LNCaP clone FGC (cell line): ENCODE measurements at regions not wholly inside any gene's neighbourhood (a gene's known extent, or its start where the extent isn't known, plus 50 kb on each side); places are given as distances from the start of the nearest gene placed in this dataset.
"Not testable (repeated sequence)": the region's sequence is repeated elsewhere in the genome, so short reads cannot be mapped to it uniquely, and the experiment has no call there.

Experiments
- DNase-seq: peaks from one replicate; pipeline ENCODE4 v3.0.0-alpha.2; 2011; ENCODE audit warnings: low read depth
- H3K4me3 ChIP-seq: 2 replicates; pipeline ENCODE4 v1.5.1; 2011; ENCODE audit warnings: mild to moderate bottlenecking, low read depth, low read length, control low read depth
- TF ChIP-seq, protein P1 (sequence below): IDR thresholded peaks from 2 replicates; pipeline ENCODE4 v1.5.1; 2012; ENCODE audit warnings: mild to moderate bottlenecking; ENCODE audit not compliant: control insufficient read depth, insufficient read depth; ENCODE audit errors: extremely low read depth

DNA sequence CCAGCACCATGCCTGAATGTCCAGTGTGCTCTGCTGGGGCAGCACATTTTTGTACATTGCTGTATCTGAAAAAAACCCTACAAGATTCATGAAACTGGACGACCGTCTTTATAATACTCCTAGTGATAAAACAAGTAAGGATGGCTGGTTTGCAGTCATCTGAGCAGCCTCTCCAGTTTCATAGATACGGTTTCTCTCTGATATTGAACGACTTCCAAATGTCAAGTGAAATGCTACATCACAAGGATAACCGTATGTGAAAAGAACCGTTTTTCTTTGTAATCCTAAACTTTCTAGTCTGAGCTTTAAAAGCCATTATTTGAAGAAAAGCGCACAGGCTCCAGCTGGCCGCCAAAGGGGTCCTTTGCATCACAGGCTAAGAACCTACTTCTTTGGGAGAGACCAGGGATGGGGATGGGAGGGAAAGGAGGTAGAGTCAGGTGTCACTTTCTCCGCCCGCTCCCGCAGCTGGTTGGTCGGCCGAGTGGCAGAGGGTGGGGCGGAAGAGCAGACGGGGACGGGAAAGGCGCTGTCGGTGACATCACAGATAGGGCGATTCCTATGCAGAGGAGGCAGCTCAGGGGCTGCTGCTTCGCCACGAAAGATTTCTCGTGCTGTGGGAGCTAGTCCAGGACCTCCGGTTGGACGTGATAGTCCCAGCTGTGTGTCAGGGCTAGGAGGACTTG is 180.4 kb upstream of the NOTCH2NLA start:
- DNase-seq, H3K4me3 ChIP-seq: not testable (repeated sequence)

DNA sequence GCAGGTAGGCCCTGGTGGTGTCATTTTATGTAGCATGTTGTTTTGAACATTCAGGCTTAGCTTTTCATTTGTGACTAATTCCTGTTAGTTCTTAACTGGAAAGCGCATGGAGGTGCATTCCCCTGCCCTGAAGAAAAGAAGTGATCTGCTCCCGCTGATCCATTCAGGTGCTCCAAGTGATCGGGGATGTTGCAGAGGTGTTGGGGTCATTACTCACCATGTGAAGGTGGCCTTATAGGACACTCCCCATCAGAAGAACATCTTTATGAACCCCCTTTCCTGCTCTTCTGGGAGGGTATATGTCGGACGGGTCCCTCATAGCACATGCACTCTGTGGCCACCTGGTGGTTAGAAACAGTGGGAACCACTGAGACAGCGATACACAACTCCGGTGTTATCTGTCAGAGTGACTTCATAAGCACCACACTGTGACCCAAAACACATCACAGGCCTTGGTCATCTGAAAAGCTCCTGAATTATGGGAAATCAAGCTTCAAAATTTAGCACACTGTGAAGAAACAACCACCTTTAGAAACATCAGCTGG is 172.5 kb upstream of the NOTCH2NLA start:
- not testable (repeated sequence) for DNase-seq

DNA sequence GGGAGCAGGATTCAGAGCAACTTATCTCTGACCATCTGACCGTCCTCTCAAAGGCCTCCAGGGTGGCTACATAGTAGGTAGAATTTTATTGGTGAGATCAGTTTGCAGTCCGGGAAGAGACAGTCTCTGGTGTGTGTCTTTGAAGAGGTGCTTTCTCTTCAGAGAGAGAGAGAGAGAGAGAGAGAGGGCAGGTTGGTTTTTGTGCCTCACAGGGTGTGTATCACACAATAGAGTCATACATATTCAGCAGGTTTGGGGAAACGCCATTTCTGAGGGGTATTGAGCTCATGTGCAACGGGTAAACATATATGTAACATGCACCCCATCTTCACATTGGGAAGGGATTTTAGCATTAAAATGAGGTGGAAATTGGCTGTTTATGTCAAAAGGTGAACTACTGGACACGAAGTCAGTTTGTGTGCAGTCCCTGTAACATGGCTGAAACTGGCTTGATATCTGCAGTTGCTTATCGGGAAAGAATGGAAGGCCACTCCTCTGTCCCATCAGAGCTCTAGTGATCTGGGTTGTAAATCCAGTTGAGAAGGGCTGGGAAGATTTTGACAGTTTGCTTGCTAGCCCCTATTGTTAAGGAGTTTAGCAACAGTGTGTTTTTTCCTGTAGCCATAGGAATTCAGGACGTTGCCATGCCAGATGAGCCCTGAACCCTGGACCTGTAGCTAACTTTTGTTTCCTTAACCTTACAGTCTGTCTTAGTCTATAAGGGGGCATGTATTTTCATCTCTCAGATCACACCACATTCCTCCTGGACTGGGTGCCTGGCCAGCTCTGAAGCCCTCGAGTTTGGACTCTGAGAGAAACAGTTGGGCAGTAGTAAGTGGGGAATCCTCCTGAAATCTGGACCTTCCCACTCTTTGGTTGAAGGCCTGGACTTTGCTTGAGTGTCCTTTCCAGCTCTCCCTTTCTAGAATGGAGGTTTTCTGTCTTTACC is 171.6 kb upstream of the NOTCH2NLA start:
- H3K4me3 ChIP-seq = not testable (repeated sequence)
- peak; percentile 19 for DNase-seq

More for the DNA sequence above, 172.5 kb upstream of the NOTCH2NLA start:
- not testable (repeated sequence) for H3K4me3 ChIP-seq
- TF ChIP-seq, protein P1, sequence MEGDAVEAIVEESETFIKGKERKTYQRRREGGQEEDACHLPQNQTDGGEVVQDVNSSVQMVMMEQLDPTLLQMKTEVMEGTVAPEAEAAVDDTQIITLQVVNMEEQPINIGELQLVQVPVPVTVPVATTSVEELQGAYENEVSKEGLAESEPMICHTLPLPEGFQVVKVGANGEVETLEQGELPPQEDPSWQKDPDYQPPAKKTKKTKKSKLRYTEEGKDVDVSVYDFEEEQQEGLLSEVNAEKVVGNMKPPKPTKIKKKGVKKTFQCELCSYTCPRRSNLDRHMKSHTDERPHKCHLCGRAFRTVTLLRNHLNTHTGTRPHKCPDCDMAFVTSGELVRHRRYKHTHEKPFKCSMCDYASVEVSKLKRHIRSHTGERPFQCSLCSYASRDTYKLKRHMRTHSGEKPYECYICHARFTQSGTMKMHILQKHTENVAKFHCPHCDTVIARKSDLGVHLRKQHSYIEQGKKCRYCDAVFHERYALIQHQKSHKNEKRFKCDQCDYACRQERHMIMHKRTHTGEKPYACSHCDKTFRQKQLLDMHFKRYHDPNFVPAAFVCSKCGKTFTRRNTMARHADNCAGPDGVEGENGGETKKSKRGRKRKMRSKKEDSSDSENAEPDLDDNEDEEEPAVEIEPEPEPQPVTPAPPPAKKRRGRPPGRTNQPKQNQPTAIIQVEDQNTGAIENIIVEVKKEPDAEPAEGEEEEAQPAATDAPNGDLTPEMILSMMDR = 0 out of 2 replicates have a peak, but pooled peaks have one; percentile 3

DNA sequence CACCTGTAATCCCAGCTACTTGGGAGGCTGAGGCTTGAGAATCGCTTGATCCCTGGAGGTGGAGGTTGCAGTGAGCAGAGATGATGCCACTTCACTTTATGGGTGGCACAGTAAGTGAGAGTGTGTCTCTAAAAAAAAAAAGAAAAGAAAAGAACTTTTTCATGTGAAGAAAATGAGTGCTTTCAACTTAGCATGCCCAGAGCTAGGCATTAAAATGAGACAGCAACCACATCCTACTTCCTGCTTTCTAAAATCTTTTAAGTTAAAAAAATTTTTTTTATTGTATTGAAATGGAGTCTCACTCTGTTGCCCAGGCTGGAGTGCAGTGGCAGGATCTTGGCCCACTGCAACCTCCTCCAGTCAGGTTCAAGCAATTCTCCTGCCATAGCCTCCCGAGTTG is 170.4 kb upstream of the NOTCH2NLA start:
- not testable (repeated sequence) for H3K4me3 ChIP-seq, DNase-seq

DNA sequence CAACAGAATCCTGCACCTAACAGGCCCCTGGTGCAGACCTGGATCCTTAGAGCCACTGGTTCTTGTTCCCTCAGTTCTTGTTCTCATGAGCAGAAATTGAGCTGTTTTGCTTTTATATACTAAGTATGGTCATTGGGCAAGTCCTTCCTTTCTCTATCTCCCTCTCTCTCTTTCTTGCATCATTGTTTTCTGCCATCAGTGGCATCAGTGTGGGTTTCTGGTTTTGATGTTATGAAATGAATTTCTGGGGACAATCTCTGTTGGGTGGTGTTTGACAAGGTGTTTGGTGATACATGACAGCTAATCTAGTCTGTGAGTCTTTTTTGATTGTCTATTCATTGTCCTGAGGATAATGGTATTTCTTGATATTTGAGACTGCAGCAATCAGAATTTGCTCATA is 168.0 kb upstream of the NOTCH2NLA start:
- DNase-seq, H3K4me3 ChIP-seq: not testable (repeated sequence)

DNA sequence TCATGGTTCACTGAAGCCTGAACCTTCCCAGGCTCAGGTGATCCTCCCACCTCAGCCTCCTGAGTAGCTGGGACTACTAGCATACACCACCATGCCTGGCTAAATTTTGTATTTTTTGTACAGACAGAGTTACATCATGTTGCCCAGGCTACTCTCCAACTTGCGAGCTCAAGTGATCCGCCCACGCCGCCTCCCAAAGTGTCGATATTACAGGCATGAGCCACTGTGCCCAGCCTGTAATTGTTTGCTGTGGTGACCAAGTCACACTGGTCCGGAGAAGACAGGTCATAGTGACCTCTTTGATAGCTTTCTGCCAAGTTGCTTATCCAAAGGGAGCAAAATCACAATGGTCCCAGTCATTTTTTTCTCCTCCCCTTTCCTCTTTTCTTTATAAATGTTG is 167.4 kb upstream of the NOTCH2NLA start:
- H3K4me3 ChIP-seq, DNase-seq: not testable (repeated sequence)

DNA sequence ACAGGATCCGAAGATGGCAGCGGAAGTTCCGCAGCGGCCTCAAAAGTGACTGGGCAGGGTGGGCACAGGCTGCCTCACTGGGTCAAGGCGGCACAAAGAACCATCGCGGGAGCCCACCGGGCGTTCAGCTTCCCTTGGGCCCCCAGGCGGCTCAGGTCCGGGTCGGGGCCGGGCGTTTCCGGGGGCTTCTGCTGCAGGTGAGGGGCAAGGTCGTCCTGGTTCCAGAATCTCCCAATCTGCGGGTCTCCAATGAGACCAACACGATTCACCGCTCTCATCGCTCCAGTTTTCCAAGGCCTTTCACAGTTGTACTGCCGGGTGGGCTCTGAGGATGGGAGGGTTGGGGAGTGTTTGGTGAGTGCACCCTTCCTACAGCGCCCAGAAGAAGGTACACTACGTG is 165.0 kb upstream of the NOTCH2NLA start:
- DNase-seq, H3K4me3 ChIP-seq: not testable (repeated sequence)

DNA sequence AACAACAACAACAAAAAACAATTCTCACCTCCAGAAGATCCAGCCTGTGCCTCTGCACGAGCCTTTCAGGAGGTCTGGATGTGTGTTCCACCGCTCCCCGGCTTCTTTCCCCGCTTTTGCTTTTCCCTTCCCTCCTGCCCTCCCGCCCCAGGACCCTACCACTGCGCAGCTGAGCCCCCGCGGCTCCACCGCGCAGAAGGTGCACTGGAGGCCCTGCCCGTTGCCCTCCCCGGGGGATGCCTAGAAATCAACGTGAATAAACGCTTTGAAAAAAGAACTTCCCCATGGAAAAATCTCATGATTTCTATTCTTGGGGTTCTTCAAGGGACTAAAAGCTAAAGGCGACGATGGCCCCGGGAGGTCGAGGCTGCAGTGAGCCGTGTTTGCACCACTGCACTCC is 164.3 kb upstream of the NOTCH2NLA start:
- not testable (repeated sequence) for H3K4me3 ChIP-seq

DNA sequence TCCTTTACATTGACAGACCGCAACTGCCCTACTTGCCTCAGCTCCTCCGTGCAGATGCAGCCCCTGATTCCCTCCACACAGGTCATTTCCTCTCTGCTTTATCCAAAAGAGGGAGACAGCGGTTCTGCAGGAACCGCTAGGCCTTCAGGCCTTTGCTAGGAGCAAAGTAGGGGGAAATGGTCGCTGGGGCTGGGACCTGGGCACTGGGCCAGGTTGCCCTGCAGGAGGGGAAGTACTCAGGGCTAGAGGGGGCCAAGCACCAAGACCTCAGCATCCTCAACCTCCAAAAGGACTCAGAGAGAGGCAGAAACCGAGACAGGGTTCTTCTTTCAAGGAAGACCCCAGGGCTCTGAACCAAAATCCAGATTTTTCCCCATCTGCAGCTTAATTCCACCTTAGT is 160.4 kb upstream of the NOTCH2NLA start:
- not testable (repeated sequence) for H3K4me3 ChIP-seq, DNase-seq

More for the DNA sequence above, 164.3 kb upstream of the NOTCH2NLA start:
- DNase-seq = not testable (repeated sequence)

DNA sequence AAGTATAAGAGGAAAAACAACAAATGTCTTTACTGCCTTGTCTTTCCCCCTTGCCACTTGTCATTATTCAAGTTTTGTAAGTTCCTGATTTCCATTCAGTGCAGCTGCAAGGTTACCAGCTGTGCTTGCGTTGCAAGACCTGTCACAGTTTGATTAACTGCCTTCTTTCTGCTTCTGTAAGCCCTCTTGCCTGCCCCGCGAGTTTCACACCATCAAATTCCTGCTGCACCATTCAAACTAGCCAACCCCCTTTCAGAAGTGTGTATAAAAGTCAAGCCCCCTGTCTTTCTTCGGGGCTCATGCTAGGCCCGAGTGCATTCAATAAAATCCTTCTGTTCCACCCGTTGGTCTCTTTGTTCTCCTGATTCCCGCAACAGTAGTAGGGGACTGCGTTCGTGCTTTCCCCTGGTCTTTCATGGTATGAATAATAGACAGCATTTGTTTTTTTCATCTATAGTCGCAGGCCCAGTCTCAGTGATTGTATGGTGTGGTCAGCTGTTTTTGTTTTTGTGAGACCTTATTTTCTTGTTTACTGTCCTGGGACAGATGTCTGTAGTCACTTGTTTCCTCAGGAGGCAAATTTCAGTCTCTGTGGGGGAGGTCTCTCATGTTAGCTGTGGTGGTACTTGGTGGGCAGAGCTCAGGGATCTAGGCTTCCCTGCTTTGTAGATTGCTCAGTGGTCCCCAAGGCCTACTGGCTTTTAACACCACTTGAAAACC is 159.1 kb upstream of the NOTCH2NLA start:
- DNase-seq, H3K4me3 ChIP-seq: not testable (repeated sequence)

DNA sequence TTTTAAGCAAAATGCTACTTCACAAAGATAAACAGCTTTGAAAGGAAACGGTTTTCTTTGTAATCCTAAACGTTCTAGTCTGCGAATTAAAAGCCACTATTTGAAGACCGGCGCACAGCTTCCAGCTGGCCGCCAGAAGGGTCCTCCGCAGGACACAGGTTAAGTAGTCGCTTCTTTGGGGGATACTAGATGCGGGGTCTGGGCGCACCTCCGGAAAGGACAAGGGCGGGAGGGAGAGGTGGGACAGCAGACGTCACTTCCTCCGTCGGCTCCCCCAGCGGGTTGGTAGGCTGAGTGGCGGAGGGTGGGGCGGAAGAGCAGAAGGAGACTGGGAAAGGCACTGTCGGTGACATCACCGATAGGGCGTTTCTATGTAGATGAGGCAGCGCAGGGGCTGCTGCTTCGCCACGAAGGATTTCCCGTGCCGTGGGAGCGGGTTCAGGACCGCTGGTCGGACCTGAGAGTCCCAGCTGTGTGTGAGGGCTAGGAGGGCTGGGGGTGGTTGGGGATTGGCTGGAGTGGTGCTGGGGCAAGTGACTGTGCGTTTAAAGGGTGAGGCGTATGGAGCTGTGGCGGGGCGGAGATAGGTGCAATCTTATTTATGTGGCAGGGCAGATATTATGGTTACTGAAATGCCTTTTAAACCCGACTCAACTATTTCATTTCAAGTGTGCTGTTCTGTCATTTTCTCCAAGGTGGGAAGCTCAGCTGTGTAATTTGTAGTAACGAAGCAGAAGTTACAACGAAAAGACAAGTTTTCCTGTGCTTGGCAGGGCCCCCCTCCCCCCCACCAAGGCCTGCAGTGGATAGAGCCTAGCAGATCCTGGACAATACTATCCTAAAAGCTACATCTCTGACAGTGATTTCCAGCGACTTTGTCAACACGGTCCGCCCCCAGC is 158.3 kb upstream of the NOTCH2NLA start:
- H3K4me3 ChIP-seq = peak overlapping the region; percentile 54
- DNase-seq = peak; percentile 83

DNA sequence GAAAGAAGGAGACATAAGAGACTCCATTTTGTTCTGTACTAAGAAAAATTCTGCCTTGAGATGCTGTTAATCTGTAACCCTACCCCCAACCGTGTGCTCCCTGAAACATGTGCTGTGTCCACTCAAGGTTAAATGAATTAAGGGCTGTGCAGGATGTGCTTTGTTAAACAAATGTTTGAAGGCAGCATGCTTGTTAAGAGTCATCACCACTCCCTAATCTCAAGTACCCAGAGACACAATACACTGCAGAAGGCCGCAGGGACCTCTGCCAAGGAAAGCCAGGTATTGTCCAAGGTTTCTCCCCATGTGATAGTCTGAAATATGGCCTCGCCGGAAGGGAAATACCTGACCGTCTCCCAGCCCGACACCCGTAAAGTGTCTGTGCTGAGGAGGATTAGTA is 152.4 kb upstream of the NOTCH2NLA start:
- not testable (repeated sequence) for DNase-seq, H3K4me3 ChIP-seq

DNA sequence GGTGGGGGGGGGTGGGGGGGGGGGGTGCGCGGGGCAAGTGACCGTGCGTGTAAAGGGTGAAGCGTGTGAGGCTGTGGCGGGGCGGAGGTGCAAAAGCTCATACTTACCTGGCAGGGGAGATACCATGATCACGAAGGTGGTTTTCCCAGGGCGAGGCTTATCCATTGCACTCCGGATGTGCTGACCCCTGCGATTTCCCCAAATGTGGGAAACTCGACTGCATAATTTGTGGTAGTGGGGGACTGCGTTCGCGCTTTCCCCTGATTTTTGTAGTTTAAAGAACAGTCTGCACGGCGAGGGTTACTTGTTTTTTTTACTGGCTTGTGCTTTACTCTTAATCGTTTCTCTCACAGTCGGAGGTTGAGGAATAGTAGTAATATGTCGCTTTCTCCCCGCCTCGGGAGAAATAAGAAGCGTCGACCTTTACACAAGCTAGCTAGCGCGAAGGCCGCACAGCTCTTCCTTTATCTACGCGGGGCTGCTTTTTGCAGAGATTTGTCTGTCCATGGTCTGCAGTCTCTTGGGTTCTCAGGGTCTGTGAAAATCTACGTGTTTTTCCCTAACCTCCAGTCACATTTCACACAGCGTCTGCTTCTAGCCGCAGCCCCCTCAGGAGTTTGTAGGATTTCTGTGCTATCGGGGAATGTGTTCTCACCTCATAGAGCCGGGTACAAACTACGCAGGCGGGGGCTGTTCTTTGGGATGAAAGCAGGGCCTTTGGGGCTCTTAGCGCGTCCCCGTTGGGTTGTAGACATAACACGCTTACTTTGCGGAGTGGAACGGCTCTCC is 148.1 kb upstream of the NOTCH2NLA start:
- DNase-seq = peak; percentile 96
- peak overlapping the region; percentile 23; the same call in 1 of the 2 replicates for H3K4me3 ChIP-seq

DNA sequence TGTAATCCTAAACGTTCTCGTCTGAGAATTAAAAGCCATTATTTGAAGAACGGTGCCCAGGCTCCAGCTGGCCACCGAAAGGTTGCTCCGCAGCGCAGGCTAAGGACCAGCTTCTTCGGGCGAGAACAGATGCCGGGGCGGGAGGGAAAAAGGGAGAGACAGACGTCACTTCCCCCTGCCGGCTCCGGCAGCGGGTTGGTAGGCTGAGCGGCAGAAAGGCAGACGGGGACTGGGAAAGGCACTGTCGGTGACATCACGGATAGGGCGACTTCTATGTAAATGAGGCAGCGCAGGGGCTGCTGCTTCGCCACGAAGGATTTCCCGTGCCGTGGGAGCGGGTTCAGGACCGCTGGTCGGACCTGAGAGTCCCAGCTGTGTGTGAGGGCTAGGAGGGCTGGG is 147.5 kb upstream of the NOTCH2NLA start:
- peak overlapping the region; percentile 39 for H3K4me3 ChIP-seq
- DNase-seq = peak; percentile 45

DNA sequence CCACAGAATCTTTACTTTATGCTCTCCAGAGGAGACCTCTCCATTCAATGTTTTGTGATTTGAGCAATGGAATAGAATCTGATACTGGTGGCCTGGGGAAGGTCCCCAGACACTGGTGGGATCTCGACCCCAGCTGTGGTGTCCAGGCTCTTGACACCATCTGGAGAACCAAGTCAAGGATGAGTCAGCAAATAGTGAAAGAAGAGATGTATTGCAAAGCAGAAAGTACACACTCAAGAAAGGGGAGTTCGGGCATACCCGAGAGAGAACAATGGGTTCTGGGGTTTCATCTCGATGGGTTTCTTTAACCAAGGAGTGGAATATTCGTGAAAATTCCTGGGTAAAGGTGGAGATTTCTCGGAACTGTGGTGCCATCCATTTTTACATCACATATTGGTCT is 146.3 kb upstream of the NOTCH2NLA start:
- not testable (repeated sequence) for H3K4me3 ChIP-seq, DNase-seq

DNA sequence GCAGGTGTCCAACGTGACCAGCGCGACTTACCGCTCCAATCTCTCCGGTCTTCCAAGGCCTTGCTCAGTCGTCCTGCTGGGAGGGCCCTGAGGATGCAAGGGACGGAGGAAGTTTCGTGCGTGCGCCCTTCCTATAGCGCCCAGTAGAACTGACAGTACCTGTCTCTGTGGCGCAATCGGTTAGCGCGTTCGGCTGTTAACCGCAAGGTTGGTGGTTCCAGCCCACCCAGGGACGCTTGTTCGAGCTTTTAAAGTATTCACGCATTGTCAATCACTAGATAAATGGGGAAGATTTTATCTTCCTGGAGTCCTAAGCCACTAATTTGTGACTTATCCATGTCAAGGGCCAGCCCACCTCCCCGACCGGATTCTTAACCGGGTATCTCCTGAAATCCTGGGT is 141.1 kb upstream of the NOTCH2NLA start:
- DNase-seq = peak; percentile 71
- peak overlapping the region; percentile 39 for H3K4me3 ChIP-seq
